Right lobe of liver (tissue), 6 donors: ENCODE measurements at regions not wholly inside any gene's neighbourhood (a gene's known extent, or its start where the extent isn't known, plus 50 kb on each side); places are given as distances from the start of the nearest gene placed in this dataset.

ENCODE experiments used
- ATAC-seq, 4 donors: fragments of 200-7000 bp; cut with Tn5 transposase; one replicate each; pipeline ENCODE4 v1.9.1; 2020; ENCODE audit warnings: mild to moderate bottlenecking in 4 of 4, moderate library complexity in 4 of 4
- DNase-seq, 3 donors: peaks; one replicate each; pipeline ENCODE4 v3.0.0-alpha.2; 2020
- H3K27ac ChIP-seq, 3 donors: fragments of 200-600 bp; one replicate each; pipeline ENCODE4 v1.8.0; 2022
- H3K27me3 ChIP-seq, 2 donors: fragments of 200-600 bp; one replicate each; pipeline ENCODE4 v1.8.0; 2022
- H3K36me3 ChIP-seq, 4 donors: fragments of 200-600 bp; sonication (generic) in 1 of 4; one replicate each; pipeline versions ENCODE4 v1.5.1 to v1.8.0; 2017 to 2022; ENCODE audit warnings: control low read depth in 1 of 4
- H3K4me1 ChIP-seq, 4 donors: fragments of 200-600 bp; sonication (generic) in 1 of 4; one replicate each; pipeline versions ENCODE4 v1.5.1 to v1.8.0; 2017 to 2022; ENCODE audit warnings: control low read depth in 1 of 4
- H3K4me3 ChIP-seq, 3 donors: fragments of 200-600 bp; one replicate each; pipeline ENCODE4 v1.8.0; 2022
- H3K9me3 ChIP-seq, 4 donors: fragments of 200-600 bp; sonication (generic) in 1 of 4; one replicate each; pipeline versions ENCODE4 v1.5.1 to v1.8.0; 2017 to 2022; ENCODE audit warnings: control low read depth in 1 of 4
- CTCF ChIP-seq, 4 donors: fragments of 200-600 bp in 3 of 4; fragments of 450-650 bp in 1 of 4; IDR thresholded peaks; one replicate each; pipeline versions ENCODE4 v1.5.1 to v1.8.0; 2016 to 2022; ENCODE audit warnings: antibody characterized with exemption in 4 of 4, mild to moderate bottlenecking in 2 of 4
- POLR2A ChIP-seq: fragments of 450-650 bp; IDR thresholded peaks from one replicate; pipeline ENCODE4 v1.6.1; 2017; ENCODE audit warnings: antibody characterized with exemption, mild to moderate bottlenecking
- WGBS: methylation state at CpG from one replicate; pipeline ENCODE4 v1.1.6; 2018; ENCODE audit warnings: low coverage, low lambda C conversion rate; ENCODE audit not compliant: insufficient coverage; ENCODE audit errors: missing lambda C conversion rate; 5-methylcytosine and 5-hydroxymethylcytosine counted together
- intact Hi-C, 2 donors: fragments of 100-400 bp; cut with DNase I; formaldehyde crosslinking; loops; one replicate each; pipeline versions ENCODE4 v1.11.2 to v1.14.1; 2022
- donor health status: DM: no; HTN: yes; CAD: no.
- donor health status: DM: no; HTN: no; CAD: no.
- donor health status: DM: no; HTN: no; CAD: no.
- donor health status: DM: no; HTN: yes; CAD: no.
- donor health status: DM: no; HTN: yes; CAD: no.

- no peak for TF ChIP-seq CTCF (IDR thresholded peaks at IDR 0.05)
- no peak for TF ChIP-seq POLR2A
- H3K4me1 ChIP-seq, result peaks cover 0 to 6% (median 0%) of the 10 kb centered on the region in 4 donors
- no peak overlapping the region for H3K4me3 ChIP-seq
- intact Hi-C loops, result no loop called here
- no peaks in the 10 kb centered on the region for H3K27me3 ChIP-seq
- no peaks in the 10 kb centered on the region for H3K9me3 ChIP-seq
- H3K36me3 ChIP-seq, result no peaks in the 10 kb centered on the region
- WGBS, result 72% methylated on average over 4 of the region's 4 CpGs
- DNase-seq (no peak), ATAC-seq (no peak)
- no peak overlapping the region for H3K27ac ChIP-seq
Observed at GRCh38 chr5:39521940-39522590, 97.3 kb upstream of the DAB2 start.

- WGBS, result 68% methylated on average over 2 of the region's 2 CpGs
- ATAC-seq, result no peak
Observed at GRCh38 chr5:39521098-39521860, 96.5 kb upstream of the DAB2 start.

GRCh38 chr5:39520232-39520572 lies 95.4 kb upstream of the DAB2 start:
- ATAC-seq, result peak in 3 of 4 donors; percentile 41 to 62 (median 61)
- DNase-seq, result no peak
- TF ChIP-seq CTCF (IDR thresholded peaks at IDR 0.05), result no peak
- TF ChIP-seq POLR2A, result no peak
- H3K9me3 ChIP-seq, result no peaks in the 10 kb centered on the region
- H3K27me3 ChIP-seq, result no peaks in the 10 kb centered on the region
- H3K27ac ChIP-seq, result peak overlapping the region in 1 of 3 donors; percentile 35
- peaks cover 0 to 6% (median 0%) of the 10 kb centered on the region in 4 donors for H3K4me1 ChIP-seq
- no peaks in the 10 kb centered on the region for H3K36me3 ChIP-seq
- H3K4me3 ChIP-seq, result no peak overlapping the region
- WGBS, result 33% methylated on average over 3 of the region's 3 CpGs
- intact Hi-C loops, result no loop called here

More at GRCh38 chr5:39521098-39521860, 96.5 kb upstream of the DAB2 start:
- intact Hi-C loops, result no loop called here
- Histone ChIP-seq H3K4me3 (no peak overlapping the region), H3K4me1 (peaks cover 0 to 6% (median 0%) of the 10 kb centered on the region in 4 donors), H3K36me3 (no peaks in the 10 kb centered on the region), H3K9me3 (no peaks in the 10 kb centered on the region), H3K27ac (no peak overlapping the region), H3K27me3 (no peaks in the 10 kb centered on the region)
- no peak for DNase-seq
- no peak for TF ChIP-seq POLR2A
- TF ChIP-seq CTCF (IDR thresholded peaks at IDR 0.05), result no peak

- no peak for TF ChIP-seq POLR2A
- WGBS, result 52% methylated on average over 3 of the region's 3 CpGs
- no peak overlapping the region for H3K4me3 ChIP-seq
- H3K9me3 ChIP-seq, result no peaks in the 10 kb centered on the region
- peaks cover 0 to 6% (median 0%) of the 10 kb centered on the region in 4 donors for H3K4me1 ChIP-seq
- DNase-seq (no peak), ATAC-seq (peak in 1 of 4 donors; percentile 24)
- no peaks in the 10 kb centered on the region for H3K27me3 ChIP-seq
- H3K27ac ChIP-seq, result no peak overlapping the region
- H3K36me3 ChIP-seq, result no peaks in the 10 kb centered on the region
- intact Hi-C loops, result no loop called here
Observed at GRCh38 chr5:39519566-39520231, 94.9 kb upstream of the DAB2 start.

GRCh38 chr5:39519079-39519478 lies 94.3 kb upstream of the DAB2 start:
- ATAC-seq, result no peak
- intact Hi-C loops, result no loop called here
- Histone ChIP-seq H3K27me3 (no peaks in the 10 kb centered on the region), H3K9me3 (no peaks in the 10 kb centered on the region), H3K36me3 (no peaks in the 10 kb centered on the region), H3K4me1 (peaks cover 0 to 6% (median 0%) of the 10 kb centered on the region in 4 donors), H3K27ac (no peak overlapping the region), H3K4me3 (no peak overlapping the region)
- no peak for TF ChIP-seq CTCF (IDR thresholded peaks at IDR 0.05)
- no peak for TF ChIP-seq POLR2A
- DNase-seq, result no peak
